MM.1S (cell line): ENCODE measurements at regions not wholly inside any gene's neighbourhood (a gene's known extent, or its start where the extent isn't known, plus 50 kb on each side); places are given as distances from the start of the nearest gene placed in this dataset.

Source experiments
- EZH2 ChIP-seq: fragments of 300-600 bp; sonication (generic); optimal IDR thresholded peaks from 2 replicates; pipeline ENCODE3; 2017; ENCODE audit warnings: low read depth, mild to moderate bottlenecking, antibody characterized with exemption, low read length, mixed read lengths
- EZH2phosphoT487 ChIP-seq: fragments of 300-600 bp; sonication (generic); IDR thresholded peaks from 2 replicates; pipeline ENCODE4 v1.6.1; 2018; ENCODE audit warnings: antibody characterized with exemption, low read length
- TF ChIP-seq, protein P1 (sequence below): fragments of 300-600 bp; sonication (generic); IDR thresholded peaks from 2 replicates; pipeline ENCODE4 v1.5.1; 2016; ENCODE audit warnings: antibody characterized with exemption, low read length, mixed read lengths

DNA sequence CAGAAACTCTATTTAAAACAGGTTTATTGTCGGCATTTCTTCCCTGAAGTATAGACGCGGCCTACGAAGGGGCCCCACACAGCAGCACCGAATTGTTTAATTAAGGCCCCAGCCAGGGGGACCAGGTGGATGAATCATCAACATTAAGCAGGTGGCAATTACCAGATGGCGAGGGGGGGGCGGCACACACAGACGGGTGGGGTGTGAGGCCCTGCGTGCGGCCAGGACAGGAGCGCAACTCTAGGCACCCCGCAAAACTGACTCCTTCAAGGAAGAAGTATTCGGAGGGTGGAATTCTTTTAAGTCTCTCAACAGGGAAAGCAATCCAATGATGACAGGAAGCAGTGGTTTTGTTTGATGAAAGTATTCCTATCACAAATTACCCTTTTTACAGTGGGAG, 830.4 kb downstream of the GALR1 start:
- TF ChIP-seq, protein P1, sequence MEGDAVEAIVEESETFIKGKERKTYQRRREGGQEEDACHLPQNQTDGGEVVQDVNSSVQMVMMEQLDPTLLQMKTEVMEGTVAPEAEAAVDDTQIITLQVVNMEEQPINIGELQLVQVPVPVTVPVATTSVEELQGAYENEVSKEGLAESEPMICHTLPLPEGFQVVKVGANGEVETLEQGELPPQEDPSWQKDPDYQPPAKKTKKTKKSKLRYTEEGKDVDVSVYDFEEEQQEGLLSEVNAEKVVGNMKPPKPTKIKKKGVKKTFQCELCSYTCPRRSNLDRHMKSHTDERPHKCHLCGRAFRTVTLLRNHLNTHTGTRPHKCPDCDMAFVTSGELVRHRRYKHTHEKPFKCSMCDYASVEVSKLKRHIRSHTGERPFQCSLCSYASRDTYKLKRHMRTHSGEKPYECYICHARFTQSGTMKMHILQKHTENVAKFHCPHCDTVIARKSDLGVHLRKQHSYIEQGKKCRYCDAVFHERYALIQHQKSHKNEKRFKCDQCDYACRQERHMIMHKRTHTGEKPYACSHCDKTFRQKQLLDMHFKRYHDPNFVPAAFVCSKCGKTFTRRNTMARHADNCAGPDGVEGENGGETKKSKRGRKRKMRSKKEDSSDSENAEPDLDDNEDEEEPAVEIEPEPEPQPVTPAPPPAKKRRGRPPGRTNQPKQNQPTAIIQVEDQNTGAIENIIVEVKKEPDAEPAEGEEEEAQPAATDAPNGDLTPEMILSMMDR: no peak
- TF ChIP-seq EZH2 (no peak), EZH2phosphoT487 (no peak)
